NCI-H2196 (cell line): ENCODE measurements at regions not wholly inside any gene's neighbourhood (a gene's known extent, or its start where the extent isn't known, plus 50 kb on each side); places are given as distances from the start of the nearest gene placed in this dataset.

Source experiments
- DNase-seq: peaks from one replicate; lab custom pipeline; 2025; ENCODE audit not compliant: unreplicated experiment; lab: John Stamatoyannopoulos, UW

- DNase-seq = no peak
Measured at GRCh38 chr15:37253877-37254276, 153.5 kb upstream of the MEIS2 start.

- DNase-seq = no peak
Measured at GRCh38 chr15:37260255-37260654, 159.9 kb upstream of the MEIS2 start.

DNA sequence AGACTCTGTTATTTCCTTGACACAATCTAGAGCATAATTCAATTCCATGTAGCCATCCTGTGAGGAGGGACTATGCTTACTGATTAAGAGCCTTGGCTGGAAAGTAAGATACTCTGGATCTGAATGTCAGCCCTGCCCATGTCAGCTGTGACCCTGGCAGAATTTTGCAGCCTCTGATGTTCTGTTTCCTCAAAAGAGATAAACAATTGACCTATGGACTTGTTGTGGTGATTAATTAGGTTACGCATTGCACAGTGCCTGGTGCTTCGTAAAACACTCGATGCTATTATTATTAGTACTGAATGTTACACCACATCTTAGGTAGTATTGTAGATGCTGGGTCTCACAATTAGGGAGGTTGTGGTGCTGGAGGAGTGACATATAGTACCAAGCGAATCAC is 161.3 kb upstream of the MEIS2 start:
- DNase-seq = no peak

DNA sequence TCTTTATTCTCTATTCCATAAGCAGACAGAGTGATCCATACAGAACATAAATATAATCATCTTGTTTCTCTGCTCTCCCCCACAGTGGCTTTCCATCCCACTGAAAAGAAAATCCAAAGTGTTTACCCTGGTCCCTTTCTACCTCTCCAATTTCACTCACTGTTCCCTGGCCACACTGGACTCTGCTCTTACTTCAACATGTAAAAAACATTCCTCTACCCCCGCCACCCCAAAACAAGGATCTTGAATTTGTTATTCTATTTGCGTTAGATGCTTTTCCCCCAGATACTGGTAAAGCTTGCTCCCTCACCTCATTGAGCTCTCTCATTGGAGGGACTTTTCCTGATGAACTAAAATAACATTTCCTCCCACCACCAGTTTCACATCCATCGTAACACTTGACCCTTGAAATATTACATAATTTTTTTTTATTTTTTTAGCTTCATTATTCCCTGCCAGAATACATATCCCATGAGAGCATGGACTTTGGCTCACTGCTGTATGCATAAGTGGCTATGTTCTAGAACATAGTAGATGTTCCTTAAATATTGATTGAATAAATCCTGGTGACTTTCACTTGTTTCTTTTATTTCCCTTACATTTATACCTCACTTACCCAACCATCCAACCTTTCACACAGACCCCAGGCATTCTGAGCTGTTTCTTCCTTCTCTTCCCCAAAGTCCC is 162.7 kb upstream of the MEIS2 start:
- DNase-seq = no peak

DNA sequence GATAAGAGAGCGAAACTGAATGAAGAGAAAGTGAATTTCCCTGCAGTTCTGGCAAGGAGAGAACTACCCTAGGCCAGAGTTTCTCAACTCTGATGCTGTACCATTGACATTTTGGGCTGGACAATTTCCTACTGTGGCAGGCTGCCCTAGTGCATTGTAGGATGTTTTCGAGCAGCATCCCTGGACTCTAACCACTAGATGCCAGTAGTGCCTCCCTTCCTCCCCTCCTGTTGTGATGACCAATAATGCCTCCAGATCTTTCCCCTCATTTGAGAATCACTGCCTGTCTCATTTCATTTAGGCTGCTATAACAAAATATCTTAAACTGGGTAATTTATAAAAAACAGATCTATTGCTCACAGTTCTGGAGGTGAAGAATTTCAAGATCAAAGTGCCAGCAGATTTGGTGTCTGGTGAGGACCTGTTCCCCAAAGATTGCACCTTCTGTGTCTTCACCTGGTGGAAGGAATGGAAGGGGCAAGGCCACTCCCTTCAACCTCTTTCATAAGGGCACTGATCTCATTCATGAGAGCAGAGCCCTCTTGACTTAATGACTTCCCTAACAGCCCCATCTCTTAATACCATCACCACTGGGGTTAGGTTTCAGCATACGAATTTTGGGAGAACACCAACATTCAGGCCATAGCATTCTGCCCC is 188.9 kb upstream of the MEIS2 start:
- DNase-seq = no peak

GRCh38 chr15:37291920-37292319 is 191.6 kb upstream of the MEIS2 start:
- DNase-seq = no peak

DNA sequence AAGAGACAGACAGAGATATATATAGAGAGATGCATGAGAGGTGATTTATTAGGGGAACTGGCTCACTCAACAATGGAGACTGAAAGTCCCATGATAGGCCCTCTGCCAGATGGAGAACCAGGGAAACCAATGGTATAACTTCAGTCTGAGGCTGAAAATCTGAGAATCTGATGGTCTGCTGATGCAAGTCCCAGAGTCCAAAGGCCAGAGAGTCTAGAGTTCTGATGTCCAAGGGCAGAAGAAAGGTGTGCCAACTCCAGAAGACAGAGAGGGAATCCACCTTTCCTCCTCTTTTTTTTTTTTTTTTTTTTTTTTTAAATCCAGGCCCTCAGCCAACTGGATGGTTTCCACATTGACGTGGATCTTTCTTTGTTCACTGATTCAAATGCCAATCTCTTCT is 197.9 kb upstream of the MEIS2 start:
- no peak for DNase-seq

- no peak for DNase-seq
Measured at GRCh38 chr15:37339437-37339836, 239.1 kb upstream of the MEIS2 start.

GRCh38 chr15:37339856-37340255 is 239.5 kb upstream of the MEIS2 start:
- DNase-seq = no peak

- no peak for DNase-seq
Measured at GRCh38 chr15:37340438-37340837, 240.1 kb upstream of the MEIS2 start.

DNA sequence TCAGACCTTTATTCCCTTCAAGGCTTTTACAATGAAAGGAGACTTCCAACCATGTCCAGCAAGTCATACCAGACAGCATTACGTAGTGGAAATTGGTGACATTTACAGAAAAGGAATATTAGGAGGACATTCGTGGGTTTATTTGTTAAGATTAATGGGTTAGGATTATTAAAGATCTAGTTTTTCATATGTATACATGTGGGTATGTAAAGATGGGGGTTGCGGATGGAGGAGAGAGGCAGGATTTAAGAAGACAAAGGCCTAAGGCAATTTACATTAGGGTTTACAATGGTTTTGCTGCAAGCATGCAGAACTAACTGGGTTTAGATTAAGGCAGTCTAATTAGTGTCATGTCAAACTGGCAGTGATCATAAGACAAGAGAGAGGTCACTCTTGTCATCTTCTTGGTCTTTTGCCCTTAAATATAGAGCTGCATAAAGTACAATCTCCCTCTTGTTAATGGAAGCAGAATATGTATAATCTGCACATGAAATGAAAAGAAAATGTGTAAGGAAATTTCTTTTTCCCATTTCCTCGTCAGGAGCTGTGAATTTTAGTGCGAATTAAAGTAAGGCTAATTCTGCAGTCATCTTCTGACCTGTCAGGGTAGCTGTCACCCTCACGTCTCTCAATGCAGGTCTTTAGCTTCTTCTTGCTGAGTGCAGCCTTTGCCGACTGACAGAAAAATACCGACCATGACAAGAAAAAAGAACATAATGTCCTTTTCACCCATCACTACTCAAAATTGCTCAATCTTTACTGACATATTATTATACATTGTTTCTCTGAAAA is 258.9 kb upstream of the MEIS2 start:
- no peak for DNase-seq

DNA sequence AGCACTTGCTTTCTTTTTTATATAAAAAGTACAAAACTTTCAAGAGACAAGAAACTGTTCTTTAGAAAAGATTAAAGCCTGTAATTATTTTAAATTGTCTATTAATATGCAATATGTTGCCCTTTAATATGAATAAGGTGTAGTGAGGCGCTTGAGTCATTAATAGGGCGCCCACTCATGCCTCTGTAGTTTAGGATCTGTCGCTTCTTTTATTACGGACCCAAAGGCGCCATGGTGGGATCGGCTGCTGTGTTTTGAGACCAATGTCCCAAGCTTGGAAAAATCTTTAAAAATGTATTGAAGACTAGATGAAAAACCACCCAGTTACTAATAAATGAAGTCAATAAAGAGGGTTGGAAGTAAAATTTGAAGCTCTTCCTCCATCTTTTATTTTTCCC is 259.5 kb upstream of the MEIS2 start:
- no peak for DNase-seq

DNA sequence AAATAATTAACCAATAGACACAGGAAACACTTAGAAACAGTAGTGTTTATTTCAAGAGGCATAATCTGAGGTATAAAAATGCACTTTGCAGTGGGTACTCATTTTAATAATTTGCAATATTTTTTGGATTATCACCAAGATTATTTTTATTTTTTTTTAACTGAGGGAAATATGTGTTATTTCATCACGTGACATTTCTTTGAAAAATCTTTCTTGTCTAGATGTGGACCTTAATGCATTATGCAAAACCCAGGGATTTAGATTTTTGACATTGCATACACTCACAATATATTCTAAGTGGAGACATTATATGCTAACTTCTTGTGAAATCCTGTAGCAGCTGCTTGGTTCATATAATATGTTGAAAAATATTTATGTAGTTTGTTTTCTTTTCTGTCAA is 260.4 kb upstream of the MEIS2 start:
- no peak for DNase-seq

GRCh38 chr15:37361621-37362020 is 261.3 kb upstream of the MEIS2 start:
- no peak for DNase-seq

- no peak for DNase-seq
Measured at GRCh38 chr15:37362414-37362813, 262.1 kb upstream of the MEIS2 start.

DNA sequence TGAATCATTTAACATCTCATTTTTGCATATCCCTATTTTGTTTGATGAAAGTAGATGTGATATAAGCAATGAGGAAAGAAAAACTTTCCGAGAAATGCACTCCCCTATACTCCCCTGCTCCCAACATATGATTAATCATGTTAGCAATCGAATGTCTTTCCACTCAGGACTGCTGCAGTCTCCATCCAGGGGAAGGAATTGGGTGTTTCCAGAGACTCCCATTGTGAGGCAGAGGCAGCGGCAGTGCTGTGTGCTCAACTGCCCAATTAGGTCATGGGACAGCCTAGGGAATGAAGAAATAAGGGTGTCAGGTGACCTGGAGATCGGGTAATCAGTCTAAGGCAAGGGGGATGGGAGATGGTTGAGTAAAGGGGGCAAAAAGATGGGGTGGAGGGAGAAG is 268.6 kb upstream of the MEIS2 start:
- no peak for DNase-seq

DNA sequence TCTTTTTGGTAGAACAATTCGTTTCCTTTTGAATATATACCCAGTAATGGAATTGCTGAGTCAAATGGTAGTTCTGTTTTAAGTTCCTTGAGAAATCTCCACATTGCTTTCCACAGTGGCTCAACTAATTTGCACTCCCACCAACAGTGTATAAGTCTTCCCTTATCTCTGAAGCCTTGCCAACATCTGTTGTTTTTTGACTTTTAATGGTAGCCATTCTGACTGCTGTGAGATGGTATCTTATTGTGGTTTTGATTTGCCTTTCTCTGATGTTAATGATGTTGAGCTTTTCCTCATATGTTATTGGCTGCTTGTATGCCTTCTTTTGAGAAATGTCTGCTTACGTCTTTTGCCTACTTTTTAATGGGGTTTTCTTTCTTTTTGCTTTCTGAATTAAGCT is 270.6 kb upstream of the MEIS2 start:
- DNase-seq = no peak

DNA sequence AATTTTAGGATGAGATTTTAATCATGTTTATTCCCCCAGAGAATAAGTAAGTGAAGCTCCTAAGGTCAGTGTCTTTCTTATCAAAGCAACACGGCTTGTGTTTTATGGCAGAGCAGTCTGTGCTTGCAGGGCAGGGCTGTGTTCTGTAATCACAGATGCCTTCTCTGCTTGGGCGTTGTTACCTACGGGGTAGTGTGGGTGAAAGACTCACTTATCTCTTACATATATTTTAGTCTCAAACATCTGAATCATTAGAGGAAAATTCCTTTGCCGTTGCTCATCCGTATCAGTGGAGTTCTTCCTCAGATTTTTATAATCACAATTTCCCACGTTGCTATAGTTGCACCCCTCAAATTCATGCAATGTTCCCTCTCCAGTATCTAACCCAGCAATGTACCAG is 271.7 kb upstream of the MEIS2 start:
- DNase-seq = no peak

GRCh38 chr15:37375519-37375918 is 275.2 kb upstream of the MEIS2 start:
- DNase-seq = no peak

DNA sequence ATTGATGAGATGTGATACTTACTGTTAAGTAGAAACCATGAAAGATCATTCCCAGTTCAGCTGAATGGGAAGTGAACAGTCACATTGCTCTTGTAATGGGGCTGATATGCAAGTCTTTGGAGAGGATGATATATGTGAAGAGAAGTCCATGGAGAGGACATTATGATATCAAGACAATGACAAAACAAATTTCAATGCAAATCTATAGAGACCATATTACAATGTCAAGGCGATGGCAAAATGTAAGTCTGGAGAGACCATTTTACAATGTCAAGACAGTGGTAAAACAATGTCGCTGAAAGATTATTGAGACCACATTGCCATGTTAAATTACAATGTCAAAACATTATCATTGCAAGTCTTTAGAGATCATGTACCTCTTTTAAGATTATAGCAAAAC is 277.1 kb upstream of the MEIS2 start:
- DNase-seq = no peak

DNA sequence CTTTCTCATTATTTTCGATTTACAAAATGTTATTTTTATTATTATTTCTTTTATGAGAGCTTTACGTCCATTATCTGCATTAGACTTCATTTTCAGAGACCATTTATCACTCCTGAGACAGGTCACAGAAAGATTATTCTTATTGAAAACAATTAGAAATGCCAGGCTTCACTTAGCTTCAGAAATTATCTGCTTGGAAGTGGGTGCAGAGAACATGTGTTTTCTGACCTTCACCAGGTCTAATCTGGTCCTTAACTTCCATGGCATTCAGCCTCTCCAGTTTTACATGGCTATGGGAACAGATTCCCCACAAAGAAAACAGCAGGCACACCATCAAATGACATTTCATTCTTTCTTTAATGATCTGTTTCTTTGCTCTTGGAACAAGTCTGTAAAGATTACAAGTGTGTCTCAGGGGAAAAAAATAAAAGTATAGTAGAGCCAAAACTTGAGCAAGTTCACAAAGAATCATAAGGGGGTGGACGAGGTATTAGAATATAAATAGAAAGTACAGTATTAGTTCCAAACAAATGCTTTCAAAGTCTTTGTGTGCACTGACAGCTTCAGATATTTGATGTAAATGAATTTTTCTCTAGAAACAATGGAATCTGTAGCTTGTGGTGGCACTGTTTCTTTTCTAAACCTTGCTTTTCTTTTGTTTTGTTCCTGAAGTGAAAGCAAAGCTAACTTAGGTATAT is 294.2 kb upstream of the MEIS2 start:
- no peak for DNase-seq

GRCh38 chr15:37395100-37395468 is 294.7 kb upstream of the MEIS2 start:
- DNase-seq = no peak
